Trophoblast cell (in vitro differentiated cells and primary cell): ENCODE measurements at regions not wholly inside any gene's neighbourhood (a gene's known extent, or its start where the extent isn't known, plus 50 kb on each side); places are given as distances from the start of the nearest gene placed in this dataset.

ENCODE experiments used
- DNase-seq, 2 donors: peaks; one replicate each; pipeline ENCODE4 v3.0.0-alpha.2; 2016
- H2AFZ ChIP-seq: 2 replicates; pipeline ENCODE4 v1.6.1; 2013; ENCODE audit warnings: low read length, moderate library complexity, mild to moderate bottlenecking; ENCODE audit not compliant: insufficient read depth, poor library complexity
- H2AK5ac ChIP-seq: 2 replicates; pipeline ENCODE4 v1.6.1; 2013; ENCODE audit warnings: mild to moderate bottlenecking, low read length
- H2BK120ac ChIP-seq: 2 replicates; pipeline ENCODE4 v1.6.1; 2013; ENCODE audit warnings: low read length, mild to moderate bottlenecking, moderate library complexity; ENCODE audit not compliant: insufficient read depth, poor library complexity
- H2BK12ac ChIP-seq: 2 replicates; pipeline ENCODE4 v1.6.1; 2013; ENCODE audit warnings: mild to moderate bottlenecking, low read length, moderate library complexity
- H2BK5ac ChIP-seq: 2 replicates; pipeline ENCODE4 v1.6.1; 2013; ENCODE audit warnings: low read length, low read depth, moderate library complexity, mild to moderate bottlenecking; ENCODE audit not compliant: poor library complexity
- H3K14ac ChIP-seq: 2 replicates; pipeline ENCODE4 v1.6.1; 2013; ENCODE audit warnings: mild to moderate bottlenecking, low read length
- H3K18ac ChIP-seq: 2 replicates; pipeline ENCODE4 v1.6.1; 2013; ENCODE audit warnings: mild to moderate bottlenecking, low read length
- H3K23ac ChIP-seq: 2 replicates; pipeline ENCODE4 v1.6.1; 2013; ENCODE audit warnings: low read length
- H3K27ac ChIP-seq: 2 replicates; pipeline ENCODE4 v1.5.1; 2013; ENCODE audit warnings: low read depth, mild to moderate bottlenecking, inconsistent platforms, low read length, moderate library complexity
- H3K27me3 ChIP-seq: 2 replicates; pipeline ENCODE4 v1.6.1; 2013; ENCODE audit warnings: inconsistent platforms, mild to moderate bottlenecking, low read length, moderate library complexity; ENCODE audit not compliant: insufficient read depth
- H3K36me3 ChIP-seq, 2 experiments: 1 replicate in 1 of 2; 2 replicates in 1 of 2; pipeline ENCODE4 v1.6.1; 2013; ENCODE audit warnings: low read length in 2 of 2, mild to moderate bottlenecking in 2 of 2, moderate library complexity in 1 of 2; ENCODE audit not compliant: insufficient read depth in 2 of 2, control insufficient read depth in 1 of 2
- H3K4ac ChIP-seq: 2 replicates; pipeline ENCODE4 v1.6.1; 2013; ENCODE audit warnings: low read depth, mild to moderate bottlenecking, low read length, moderate library complexity
- H3K4me1 ChIP-seq, 2 experiments: 1 replicate in 1 of 2; 2 replicates in 1 of 2; pipeline ENCODE4 v1.6.1; 2013; ENCODE audit warnings: low read length in 2 of 2, mild to moderate bottlenecking in 2 of 2, moderate library complexity in 1 of 2; ENCODE audit not compliant: insufficient read depth in 2 of 2, control insufficient read depth in 1 of 2
- H3K4me2 ChIP-seq: 2 replicates; pipeline ENCODE4 v1.6.1; 2013; ENCODE audit warnings: inconsistent platforms, mild to moderate bottlenecking, low read length, moderate library complexity
- H3K4me3 ChIP-seq: 2 replicates; pipeline ENCODE4 v1.5.1; 2013; ENCODE audit warnings: mild to moderate bottlenecking, low read depth, low read length, inconsistent platforms
- H3K79me1 ChIP-seq: one replicate; pipeline ENCODE4 v1.6.1; 2013; ENCODE audit warnings: low read length
- H3K79me2 ChIP-seq: 2 replicates; pipeline ENCODE4 v1.6.1; 2013; ENCODE audit warnings: low read length, mild to moderate bottlenecking; ENCODE audit not compliant: control insufficient read depth, insufficient read depth, poor library complexity
- H3K9ac ChIP-seq: 2 replicates; pipeline ENCODE4 v1.6.1; 2013; ENCODE audit warnings: mild to moderate bottlenecking, low read length
- H3K9me3 ChIP-seq: 2 replicates; pipeline ENCODE4 v1.6.1; 2013; ENCODE audit warnings: low read depth, mild to moderate bottlenecking, control low read depth, inconsistent platforms, low read length; ENCODE audit not compliant: insufficient read depth
- H4K12ac ChIP-seq: 2 replicates; pipeline ENCODE4 v1.6.1; 2013; ENCODE audit warnings: low read depth, mild to moderate bottlenecking, low read length, moderate library complexity
- H4K8ac ChIP-seq: 2 replicates; pipeline ENCODE4 v1.6.1; 2013; ENCODE audit warnings: low read depth, mild to moderate bottlenecking, low read length, moderate library complexity
- H4K91ac ChIP-seq: one replicate; pipeline ENCODE4 v1.6.1; 2013; ENCODE audit warnings: low read depth, mild to moderate bottlenecking, low read length, moderate library complexity
- WGBS: extraction: QIAGEN DNeasy Blood & Tissue Kit; methylation state at CpG from one replicate; pipeline ENCODE4 v1.1.7; 2013; ENCODE audit warnings: missing lambda C conversion rate; ENCODE audit not compliant: insufficient read length, insufficient coverage; ENCODE audit errors: extremely low coverage; 5-methylcytosine and 5-hydroxymethylcytosine counted together

DNA sequence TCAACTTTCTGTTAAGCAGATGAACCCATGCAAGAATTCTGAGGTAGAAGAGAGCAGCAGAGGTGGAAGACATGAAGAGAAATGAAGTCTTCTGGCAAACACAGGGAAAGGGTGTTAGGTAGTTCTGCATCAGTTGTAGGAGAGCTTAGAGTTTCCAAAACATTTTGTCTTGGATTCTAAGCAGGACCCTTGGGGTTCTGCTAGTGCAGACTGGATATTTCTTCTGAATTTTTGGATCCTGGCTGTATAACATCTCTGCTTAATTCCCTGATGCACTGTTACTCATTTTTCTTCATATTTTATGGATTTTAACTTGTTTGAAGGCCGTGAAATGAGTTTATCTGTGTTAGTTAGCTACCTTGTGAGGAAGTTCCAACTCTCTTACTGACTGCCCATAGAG, 208.7 kb upstream of the SLC35G4 start:
- no peak overlapping the region for H3K27ac ChIP-seq
- H2BK12ac ChIP-seq, result no peak overlapping the region
- H3K14ac ChIP-seq, result no peak overlapping the region
- H3K4me2 ChIP-seq, result no peak overlapping the region
- no peaks in the 10 kb centered on the region for H3K79me2 ChIP-seq
- H3K9me3 ChIP-seq, result no peaks in the 10 kb centered on the region
- DNase-seq, result no peak
- H3K4me3 ChIP-seq, result no peak overlapping the region
- H3K27me3 ChIP-seq, result no peaks in the 10 kb centered on the region
- no peak overlapping the region for H3K4ac ChIP-seq
- no peak overlapping the region for H4K8ac ChIP-seq
- H3K36me3 ChIP-seq, result no peaks in the 10 kb centered on the region
- H4K12ac ChIP-seq, result no peak overlapping the region
- no peaks in the 10 kb centered on the region for H3K4me1 ChIP-seq
- H2BK5ac ChIP-seq, result no peak overlapping the region
- H3K9ac ChIP-seq, result no peak overlapping the region
- no peak overlapping the region for H3K18ac ChIP-seq
- no peak overlapping the region for H2AK5ac ChIP-seq
- WGBS, result no CpG with 5 or more reads among the region's 1 CpG
- no peak overlapping the region for H4K91ac ChIP-seq
- H3K23ac ChIP-seq, result no peak overlapping the region
- H2AFZ ChIP-seq, result no peak overlapping the region
- no peaks in the 10 kb centered on the region for H3K79me1 ChIP-seq
- no peak overlapping the region for H2BK120ac ChIP-seq

DNA sequence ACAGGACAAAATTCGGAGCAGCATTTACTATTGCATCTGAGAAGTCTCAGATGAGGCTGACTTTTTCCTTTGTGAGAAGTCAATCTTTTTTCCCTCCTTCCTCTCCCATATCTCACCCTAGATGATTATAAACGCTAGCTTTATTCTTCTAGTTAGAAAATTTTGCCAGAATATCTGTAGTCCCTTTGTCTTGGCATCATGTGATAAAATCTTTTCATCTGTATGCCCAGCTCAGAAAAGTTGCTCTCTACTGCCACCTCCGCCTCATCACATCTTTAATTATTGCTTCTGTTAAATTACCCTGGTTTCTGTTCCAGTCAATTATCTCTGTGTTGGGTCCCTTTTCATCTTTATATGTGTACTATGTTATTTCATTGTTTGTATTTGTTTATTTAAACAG, 210.8 kb upstream of the SLC35G4 start:
- no peak overlapping the region for H3K27ac ChIP-seq
- WGBS, result no CpG with 5 or more reads among the region's 3 CpGs
- H4K12ac ChIP-seq, result no peak overlapping the region
- no peaks in the 10 kb centered on the region for H3K9me3 ChIP-seq
- H3K23ac ChIP-seq, result no peak overlapping the region
- H3K4ac ChIP-seq, result no peak overlapping the region
- H4K8ac ChIP-seq, result no peak overlapping the region
- H3K9ac ChIP-seq, result no peak overlapping the region
- no peak overlapping the region for H4K91ac ChIP-seq
- H3K27me3 ChIP-seq, result no peaks in the 10 kb centered on the region
- no peak overlapping the region for H2AFZ ChIP-seq
- H3K18ac ChIP-seq, result no peak overlapping the region
- H3K79me2 ChIP-seq, result no peaks in the 10 kb centered on the region
- no peaks in the 10 kb centered on the region for H3K79me1 ChIP-seq
- H2AK5ac ChIP-seq, result no peak overlapping the region
- H3K36me3 ChIP-seq, result no peaks in the 10 kb centered on the region
- no peak for DNase-seq
- no peak overlapping the region for H2BK120ac ChIP-seq
- no peak overlapping the region for H3K4me3 ChIP-seq
- no peak overlapping the region for H3K4me2 ChIP-seq
- H2BK5ac ChIP-seq, result no peak overlapping the region
- peaks cover 0 to under 1% of the 10 kb centered on the region in 2 experiments for H3K4me1 ChIP-seq
- no peak overlapping the region for H2BK12ac ChIP-seq
- no peak overlapping the region for H3K14ac ChIP-seq

DNA sequence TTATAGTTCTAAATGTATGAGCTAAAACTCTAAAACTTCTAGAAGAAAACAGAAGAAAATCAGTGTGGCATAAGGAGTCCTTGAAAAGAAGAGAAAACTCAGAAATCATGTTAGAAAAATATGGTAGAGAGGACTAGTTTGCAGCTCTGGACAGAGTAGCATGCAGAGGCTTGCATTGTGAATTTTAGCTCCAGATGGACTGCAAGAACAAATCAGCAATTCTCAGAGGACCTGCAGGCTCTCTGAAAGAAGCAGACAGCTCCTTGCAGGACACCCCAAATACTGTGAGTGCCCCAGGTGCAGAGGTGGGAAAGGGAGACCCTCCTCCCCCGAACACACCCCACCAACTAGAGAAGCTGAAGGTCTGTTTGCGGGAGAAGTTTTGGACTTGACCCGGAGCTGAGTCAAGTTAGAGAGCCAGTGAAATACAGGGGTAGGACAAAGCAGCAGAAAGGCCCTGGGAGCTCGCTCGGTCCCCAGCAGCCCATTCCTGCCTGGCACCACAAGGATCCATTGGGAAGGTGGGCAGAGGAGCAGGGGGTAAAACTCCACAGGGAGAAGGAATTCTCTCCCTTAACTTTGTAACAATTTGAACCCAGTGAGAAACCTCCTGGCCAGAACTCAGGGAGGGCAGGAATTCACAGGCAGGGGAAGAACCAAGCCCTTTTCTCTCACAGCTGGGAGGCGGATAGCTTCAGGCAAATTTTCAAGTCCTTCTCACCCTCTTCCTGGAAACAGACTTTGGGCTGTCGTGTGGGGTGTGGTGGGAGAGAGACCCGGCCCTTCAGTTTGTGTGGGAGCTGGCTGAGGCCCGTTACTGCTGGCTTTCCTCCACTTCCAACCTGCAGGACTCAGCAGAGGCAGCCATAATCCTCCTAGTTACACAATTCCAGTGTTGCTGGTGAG, 216.2 kb upstream of the SLC35G4 start:
- whole genome bisulfite sequencing, result no CpG with 5 or more reads among the region's 9 CpGs
- Histone ChIP-seq H3K79me1 (no peaks in the 10 kb centered on the region), H3K14ac (no peak overlapping the region), H3K27me3 (no peaks in the 10 kb centered on the region), H3K4ac (no peak overlapping the region), H3K4me2 (no peak overlapping the region), H2BK120ac (no peak overlapping the region), H4K91ac (no peak overlapping the region), H4K12ac (no peak overlapping the region), H3K36me3 (no peaks in the 10 kb centered on the region), H3K23ac (no peak overlapping the region), H2BK12ac (no peak overlapping the region), H3K4me3 (no peak overlapping the region), H3K9me3 (no peaks in the 10 kb centered on the region), H2AFZ (no peak overlapping the region), H3K27ac (no peak overlapping the region), H3K18ac (no peak overlapping the region), H3K9ac (no peak overlapping the region), H4K8ac (no peak overlapping the region), H2BK5ac (no peak overlapping the region), H2AK5ac (no peak overlapping the region), H3K4me1 (peaks cover 0 to 6% of the 10 kb centered on the region in 2 experiments), H3K79me2 (no peaks in the 10 kb centered on the region)
- no peak for DNase-seq

DNA sequence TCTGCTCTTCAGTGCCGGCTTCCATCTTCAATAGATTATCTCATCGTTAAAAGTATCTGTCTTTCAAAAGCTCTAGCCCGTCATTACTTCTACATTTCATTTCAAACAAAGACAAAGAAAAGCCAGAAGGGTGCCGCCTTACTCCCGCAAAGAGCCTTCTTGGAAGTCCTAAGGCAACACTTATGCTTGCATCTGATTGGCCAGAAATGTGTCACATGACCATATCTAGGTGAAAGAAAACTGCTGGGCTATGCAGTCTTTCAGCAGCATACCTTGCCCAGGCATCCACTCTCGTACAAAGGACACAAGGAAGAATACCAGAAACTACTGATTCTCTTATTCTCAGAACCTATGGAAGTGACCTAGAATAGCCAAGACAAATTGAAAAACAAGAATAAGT, 217.1 kb upstream of the SLC35G4 start:
- peaks cover 0 to 6% of the 10 kb centered on the region in 2 experiments for H3K4me1 ChIP-seq
- no peaks in the 10 kb centered on the region for H3K9me3 ChIP-seq
- no peak overlapping the region for H2BK120ac ChIP-seq
- H3K79me2 ChIP-seq, result no peaks in the 10 kb centered on the region
- no peaks in the 10 kb centered on the region for H3K36me3 ChIP-seq
- H3K4ac ChIP-seq, result no peak overlapping the region
- no peak overlapping the region for H3K18ac ChIP-seq
- WGBS, result no CpG with 5 or more reads among the region's 6 CpGs
- no peak for DNase-seq
- H4K12ac ChIP-seq, result no peak overlapping the region
- H3K27me3 ChIP-seq, result no peaks in the 10 kb centered on the region
- no peak overlapping the region for H3K9ac ChIP-seq
- no peak overlapping the region for H3K14ac ChIP-seq
- H3K79me1 ChIP-seq, result no peaks in the 10 kb centered on the region
- H4K8ac ChIP-seq, result no peak overlapping the region
- no peak overlapping the region for H2BK5ac ChIP-seq
- no peak overlapping the region for H3K4me3 ChIP-seq
- H3K27ac ChIP-seq, result no peak overlapping the region
- H2AFZ ChIP-seq, result no peak overlapping the region
- H3K4me2 ChIP-seq, result no peak overlapping the region
- no peak overlapping the region for H4K91ac ChIP-seq
- H2AK5ac ChIP-seq, result no peak overlapping the region
- no peak overlapping the region for H3K23ac ChIP-seq
- no peak overlapping the region for H2BK12ac ChIP-seq
